WTC11 (cell line): ENCODE measurements at regions not wholly inside any gene's neighbourhood (a gene's known extent, or its start where the extent isn't known, plus 50 kb on each side); places are given as distances from the start of the nearest gene placed in this dataset.

Experiments used
- ATF2 ChIP-seq: sonication (generic); formaldehyde crosslinking; IDR thresholded peaks from 2 replicates; pipeline ENCODE4 v1.8.1; 2022; ENCODE audit warnings: low read depth, missing genetic modification reagents, borderline replicate concordance
- ATF3 ChIP-seq: sonication (generic); formaldehyde crosslinking; conservative IDR thresholded peaks from 2 replicates; pipeline ENCODE4 v1.8.1; 2022; ENCODE audit warnings: mild to moderate bottlenecking, missing genetic modification reagents
- CTCF ChIP-seq: fragments of 200-600 bp; IDR thresholded peaks from 2 replicates; pipeline ENCODE4 v1.8.0; 2022; ENCODE audit warnings: antibody characterized with exemption
- E2F1 ChIP-seq: sonication (generic); formaldehyde crosslinking; IDR thresholded peaks from 2 replicates; pipeline ENCODE4 v1.8.0; 2022; ENCODE audit warnings: mild to moderate bottlenecking, missing genetic modification reagents
- PRDM15 ChIP-seq: sonication (generic); formaldehyde crosslinking; IDR thresholded peaks from 2 replicates; pipeline ENCODE4 v1.8.0; 2022; ENCODE audit warnings: missing genetic modification reagents
- RELA ChIP-seq: sonication (generic); formaldehyde crosslinking; IDR thresholded peaks from 2 replicates; pipeline ENCODE4 v1.8.1; 2022; ENCODE audit warnings: missing genetic modification reagents, mild to moderate bottlenecking, borderline replicate concordance
- RORB ChIP-seq: fragments of 250-450 bp; sonication (Bioruptor Pico); IDR thresholded peaks from 2 replicates; pipeline ENCODE4 v1.9.0; 2021; ENCODE audit warnings: mild to moderate bottlenecking
- TEAD1 ChIP-seq: sonication (generic); formaldehyde crosslinking; IDR thresholded peaks from 2 replicates; pipeline ENCODE4 v1.8.0; 2022; ENCODE audit warnings: mild to moderate bottlenecking, missing genetic modification reagents
- ZBTB43 ChIP-seq: sonication (generic); formaldehyde crosslinking; IDR thresholded peaks from 2 replicates; pipeline ENCODE4 v1.8.1; 2023; ENCODE audit warnings: mild to moderate bottlenecking, missing genetic modification reagents
- ZNF232 ChIP-seq: sonication (generic); formaldehyde crosslinking; IDR thresholded peaks from 2 replicates; pipeline ENCODE4 v1.8.0; 2022; ENCODE audit warnings: mild to moderate bottlenecking, missing genetic modification reagents

GRCh38 chr13:76711550-76712182, 174.5 kb downstream of the KCTD12 start:
- TF ChIP-seq CTCF = no peak
- TF ChIP-seq PRDM15 (CRISPR knock-in tag) = no peak
- no peak for TF ChIP-seq ATF2
- TF ChIP-seq RORB (CRISPR knock-in tag) = no peak
- TF ChIP-seq ZBTB43 (CRISPR knock-in tag) = no peak
- TF ChIP-seq ZNF232 (CRISPR knock-in tag) = no peak
- TF ChIP-seq RELA (CRISPR knock-in tag) = no peak
- no peak for TF ChIP-seq ATF3 (CRISPR knock-in tag)
- no peak for TF ChIP-seq E2F1
- no peak for TF ChIP-seq TEAD1 (CRISPR knock-in tag)
